ENCODE measurements at regions not wholly inside any gene's neighbourhood (a gene's known extent, or its start where the extent isn't known, plus 50 kb on each side); places are given as distances from the start of the nearest gene placed in this dataset.

DNA sequence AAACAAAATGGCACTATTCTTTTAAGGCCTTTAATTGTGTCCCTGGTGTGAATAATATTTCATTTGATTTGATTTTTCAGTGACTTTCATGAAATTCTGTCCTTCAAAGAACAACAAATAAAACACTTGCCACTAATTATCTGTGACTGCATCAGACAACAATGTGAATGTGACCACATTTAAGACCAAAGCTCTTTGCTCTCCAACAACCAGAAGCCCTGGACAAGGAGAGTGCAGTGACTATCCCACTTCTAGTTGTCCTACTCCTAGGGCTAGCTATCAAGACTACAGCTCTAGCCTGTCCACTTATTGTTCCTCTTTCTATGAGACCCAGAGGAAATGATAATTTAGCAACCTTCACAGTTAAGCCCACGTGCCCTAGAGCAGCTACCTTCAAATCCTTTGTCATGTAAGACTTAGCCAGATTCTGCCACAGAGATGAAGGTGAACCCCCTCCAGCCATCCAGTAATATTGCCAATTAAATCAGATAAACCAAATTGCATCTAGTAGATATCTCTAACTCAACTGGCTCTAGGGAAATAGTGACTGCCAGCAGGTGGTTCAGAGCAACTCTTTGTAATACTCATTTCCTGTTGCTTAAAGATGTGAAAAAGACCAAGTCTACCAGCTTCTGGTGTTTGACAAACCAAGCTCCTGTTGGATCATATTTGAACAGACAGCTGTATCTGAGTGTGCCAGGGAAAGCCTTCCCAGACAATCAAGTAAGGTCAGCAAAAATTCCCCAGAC lies 142.6 kb upstream of the BLID start:
- Histone ChIP-seq H4K8ac (ENCODE audit: low read depth in 2 of 2, low read length in 2 of 2) (no peak overlapping the region), H3K36me3 (ENCODE audit: control insufficient read depth, insufficient read depth, low read length) (peaks cover 3% of the 10 kb centered on the region), H3K4me1 (ENCODE audit: control insufficient read depth, insufficient read depth, low read length) (peaks cover 3% of the 10 kb centered on the region; the same call in 1 of the 2 replicates), H2AK5ac (ENCODE audit: low read depth, low read length) (no peak overlapping the region), H2AK9ac (replicated peaks; ENCODE audit: low read depth, low read length, poor library complexity) (no peak overlapping the region), H3K79me1 (ENCODE audit: low read depth in 1 of 2, low read length in 2 of 2) (no peaks in the 10 kb centered on the region), H4K5ac (ENCODE audit: low read depth, low read length) (no peak overlapping the region), H2BK20ac (ENCODE audit: low read depth, low read length) (no peak overlapping the region), H2BK15ac (ENCODE audit: low read depth, low read length) (no peak overlapping the region), H4K91ac (ENCODE audit: insufficient read depth, low read depth, low read length) (no peak overlapping the region), H3K18ac (ENCODE audit: low read depth, low read length) (no peak overlapping the region), H3K23ac (ENCODE audit: low read depth, low read length) (no peak overlapping the region), H3K9ac (ENCODE audit: low read depth, low read length) (no peak overlapping the region), H3K27me3 (ENCODE audit: control insufficient read depth, insufficient read depth, low read length) (no peaks in the 10 kb centered on the region), H3K4ac (ENCODE audit: low read depth, low read length) (no peak overlapping the region), H3K27ac (ENCODE audit: insufficient read depth, low read length) (no peak overlapping the region), H2AFZ (replicated peaks; ENCODE audit: low read length, poor library complexity) (no peak overlapping the region), H3K14ac (replicated peaks; ENCODE audit: low read depth, low read length) (no peak overlapping the region; the same call in 1 of the 2 replicates), H3K9me3 (ENCODE audit: control insufficient read depth, insufficient read depth, low read length) (peaks cover 2% of the 10 kb centered on the region; the same call in 1 of the 2 replicates), H3K4me3 (ENCODE audit: insufficient read depth, low read depth, low read length) (no peak overlapping the region), H2BK120ac (ENCODE audit: low read depth, low read length) (no peak overlapping the region), H4K20me1 (ENCODE audit: insufficient read depth, low read length) (no peaks in the 10 kb centered on the region), H3K56ac (ENCODE audit: extremely low read depth, insufficient read depth, low read length) (no peak overlapping the region), H2BK5ac (ENCODE audit: low read depth, low read length, poor library complexity, severe bottlenecking) (no peak overlapping the region), H3K9me1 (ENCODE audit: insufficient read depth, low read length) (no peaks in the 10 kb centered on the region), H3K4me2 (ENCODE audit: low read depth, low read length) (no peak overlapping the region)
- no TSS peak for BruUV-seq (replicated peaks)
- in situ Hi-C loops (cut with MboI; ENCODE audit: low sequenced_read_pairs) (no loop called here), dilution Hi-C loops (cut with HindIII; ENCODE audit: low sequenced_read_pairs, unreplicated experiment) (no loop called here), intact Hi-C loops (cut with micrococcal nuclease) (no loop called here)
- POLR2A ChIA-PET (ENCODE audit: unreplicated experiment), result no interaction called here
- no peak for TF ChIP-seq RFX5 (IDR thresholded peaks at IDR 0.05; ENCODE audit: low read depth, low read length)
- TF ChIP-seq FOS (IDR thresholded peaks at IDR 0.05; ENCODE audit: low read depth, low read length), result no peak
- TF ChIP-seq, protein P1, sequence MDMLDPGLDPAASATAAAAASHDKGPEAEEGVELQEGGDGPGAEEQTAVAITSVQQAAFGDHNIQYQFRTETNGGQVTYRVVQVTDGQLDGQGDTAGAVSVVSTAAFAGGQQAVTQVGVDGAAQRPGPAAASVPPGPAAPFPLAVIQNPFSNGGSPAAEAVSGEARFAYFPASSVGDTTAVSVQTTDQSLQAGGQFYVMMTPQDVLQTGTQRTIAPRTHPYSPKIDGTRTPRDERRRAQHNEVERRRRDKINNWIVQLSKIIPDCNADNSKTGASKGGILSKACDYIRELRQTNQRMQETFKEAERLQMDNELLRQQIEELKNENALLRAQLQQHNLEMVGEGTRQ (IDR thresholded peaks at IDR 0.05; ENCODE audit: low read depth, low read length), result no peak
- no peak for TF ChIP-seq SMC3 (IDR thresholded peaks at IDR 0.05; ENCODE audit: low read depth, low read length)
- DNase-seq (no peak), ATAC-seq (ENCODE audit: low read depth) (no peak)
- WGBS, 2 experiments (ENCODE audit: extremely low coverage in 2 of 2, insufficient read length in 1 of 2), result no CpG with 5 or more reads among the region's 1 CpG
- CTCF ChIA-PET, result interaction anchor here (1.0 kb wide), 1 partner anchor 17 kb away, joined by 3 read pairs; no protein-coding TSS in a partner anchor
